ENCODE measurements at regions not wholly inside any gene's neighbourhood (a gene's known extent, or its start where the extent isn't known, plus 50 kb on each side); places are given as distances from the start of the nearest gene placed in this dataset.

DNA sequence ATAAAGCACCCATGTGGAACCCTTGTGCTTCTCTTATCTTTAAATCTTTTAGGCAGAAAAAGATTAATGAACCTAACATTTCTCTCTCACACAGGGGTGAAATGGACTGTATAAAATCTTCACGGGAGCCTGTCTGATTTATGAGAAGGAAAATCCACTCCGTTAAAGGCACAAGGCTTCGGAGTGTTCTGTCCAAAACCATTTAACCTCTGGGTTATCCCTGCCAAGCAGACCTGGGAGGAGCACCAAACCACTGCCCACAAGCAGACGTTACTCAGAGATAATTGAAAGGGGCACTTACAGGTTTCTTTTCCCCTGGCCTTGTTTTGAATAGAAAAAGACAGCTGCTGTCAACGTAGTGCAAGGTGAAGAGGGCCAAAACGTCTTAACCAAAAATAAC, 184.4 kb upstream of the DOK6 start:
- H3K36me3 ChIP-seq = no peaks in the 10 kb centered on the region
- TF ChIP-seq, protein P1, sequence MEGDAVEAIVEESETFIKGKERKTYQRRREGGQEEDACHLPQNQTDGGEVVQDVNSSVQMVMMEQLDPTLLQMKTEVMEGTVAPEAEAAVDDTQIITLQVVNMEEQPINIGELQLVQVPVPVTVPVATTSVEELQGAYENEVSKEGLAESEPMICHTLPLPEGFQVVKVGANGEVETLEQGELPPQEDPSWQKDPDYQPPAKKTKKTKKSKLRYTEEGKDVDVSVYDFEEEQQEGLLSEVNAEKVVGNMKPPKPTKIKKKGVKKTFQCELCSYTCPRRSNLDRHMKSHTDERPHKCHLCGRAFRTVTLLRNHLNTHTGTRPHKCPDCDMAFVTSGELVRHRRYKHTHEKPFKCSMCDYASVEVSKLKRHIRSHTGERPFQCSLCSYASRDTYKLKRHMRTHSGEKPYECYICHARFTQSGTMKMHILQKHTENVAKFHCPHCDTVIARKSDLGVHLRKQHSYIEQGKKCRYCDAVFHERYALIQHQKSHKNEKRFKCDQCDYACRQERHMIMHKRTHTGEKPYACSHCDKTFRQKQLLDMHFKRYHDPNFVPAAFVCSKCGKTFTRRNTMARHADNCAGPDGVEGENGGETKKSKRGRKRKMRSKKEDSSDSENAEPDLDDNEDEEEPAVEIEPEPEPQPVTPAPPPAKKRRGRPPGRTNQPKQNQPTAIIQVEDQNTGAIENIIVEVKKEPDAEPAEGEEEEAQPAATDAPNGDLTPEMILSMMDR (IDR thresholded peaks at IDR 0.05) = no peak
- H3K27ac ChIP-seq = no peak overlapping the region
- no peak for DNase-seq
- intact Hi-C loops (cut with DNase I; ENCODE audit: low total_unique reads) = no loop called here
- no peaks in the 10 kb centered on the region for H3K9me3 ChIP-seq
- H3K4me3 ChIP-seq = no peak overlapping the region
- no peaks in the 10 kb centered on the region for H3K27me3 ChIP-seq
- H3K4me1 ChIP-seq = no peaks in the 10 kb centered on the region

DNA sequence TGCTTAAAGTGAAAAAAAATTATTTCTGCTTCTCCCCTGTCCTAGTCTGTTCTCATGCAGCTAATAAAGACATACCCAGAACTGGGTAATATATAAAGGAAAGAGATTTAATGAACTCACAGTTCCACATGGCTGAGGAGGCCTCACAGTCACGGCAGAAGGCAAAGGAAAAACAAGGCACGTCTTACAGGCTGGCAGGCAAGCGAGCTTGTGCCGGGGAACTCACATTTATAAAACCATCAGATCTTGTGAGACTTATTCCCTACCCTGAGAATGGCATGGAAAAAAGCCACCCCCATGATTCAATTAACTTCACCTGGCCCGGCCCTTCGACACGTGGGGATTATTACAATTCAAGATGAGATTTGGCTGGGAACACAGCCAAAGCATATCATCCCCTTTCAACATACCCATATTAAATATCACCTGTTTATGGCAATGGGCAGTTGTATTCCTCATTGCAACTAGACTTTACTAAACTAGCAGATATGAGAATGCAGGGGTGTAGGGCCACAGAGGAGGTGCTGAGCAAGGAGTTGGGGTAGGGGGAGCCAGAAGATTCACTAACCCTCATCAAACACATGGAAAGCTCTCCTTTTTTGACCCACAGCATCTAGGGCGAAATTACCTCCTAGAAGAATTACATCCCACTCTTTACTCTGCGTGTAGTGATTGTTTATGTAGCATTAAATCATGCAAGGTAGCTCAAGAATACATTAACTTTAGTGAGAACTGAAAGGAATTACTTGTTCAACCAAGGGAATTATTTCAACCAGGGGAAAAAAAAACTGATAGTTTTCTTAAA, 183.3 kb upstream of the DOK6 start:
- intact Hi-C loops (cut with DNase I; ENCODE audit: low total_unique reads) = no loop called here
- Histone ChIP-seq H3K9me3 (no peaks in the 10 kb centered on the region), H3K36me3 (no peaks in the 10 kb centered on the region), H3K4me3 (no peak overlapping the region), H3K27ac (no peak overlapping the region), H3K4me1 (no peaks in the 10 kb centered on the region), H3K27me3 (no peaks in the 10 kb centered on the region)
- TF ChIP-seq, protein P1 (IDR thresholded peaks at IDR 0.05) = no peak
- DNase-seq = no peak

DNA sequence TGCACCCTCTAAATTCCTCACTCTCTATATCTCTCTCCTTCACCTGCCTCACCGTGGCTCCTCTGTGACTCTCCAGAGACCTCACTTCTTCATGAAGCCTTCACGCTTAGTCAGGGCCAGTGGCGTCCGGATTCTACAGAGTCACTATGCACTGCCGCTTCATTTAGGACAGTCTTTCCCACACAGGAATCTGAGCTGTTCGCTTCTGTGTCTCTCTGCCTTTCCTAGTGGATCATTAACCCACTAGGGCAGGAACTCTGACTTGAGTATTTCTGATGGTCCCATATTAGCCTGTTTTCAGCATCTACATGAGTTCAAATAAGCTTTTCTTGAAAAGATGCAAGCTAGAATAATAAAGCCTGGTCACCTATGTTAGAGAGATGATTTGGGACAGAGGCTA, 180.2 kb upstream of the DOK6 start:
- no peaks in the 10 kb centered on the region for H3K9me3 ChIP-seq
- no peaks in the 10 kb centered on the region for H3K36me3 ChIP-seq
- H3K4me1 ChIP-seq = no peaks in the 10 kb centered on the region
- DNase-seq = no peak
- intact Hi-C loops (cut with DNase I; ENCODE audit: low total_unique reads) = no loop called here
- TF ChIP-seq, protein P1 (IDR thresholded peaks at IDR 0.05) = no peak
- H3K4me3 ChIP-seq = no peak overlapping the region
- no peaks in the 10 kb centered on the region for H3K27me3 ChIP-seq
- no peak overlapping the region for H3K27ac ChIP-seq

DNA sequence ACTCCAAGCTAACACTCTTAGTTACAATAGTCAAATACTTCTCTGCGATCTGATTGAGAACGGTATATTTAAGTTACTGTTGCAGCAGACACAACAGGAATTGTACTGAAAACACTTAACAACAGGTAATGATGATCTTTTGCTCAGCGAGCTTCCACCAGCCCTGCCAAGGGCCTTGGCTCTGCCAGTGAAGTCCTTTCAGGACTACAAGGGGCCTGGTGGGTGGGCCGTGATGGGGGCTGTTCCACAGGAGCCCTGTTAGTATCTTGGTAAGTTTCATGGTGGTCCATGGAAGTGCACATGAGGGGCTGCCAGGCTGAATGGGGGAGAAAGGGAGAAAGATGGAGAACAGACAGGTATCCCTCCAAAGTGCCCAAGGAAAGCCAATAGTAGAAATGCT, 178.6 kb upstream of the DOK6 start:
- DNase-seq = no peak
- TF ChIP-seq, protein P1 (IDR thresholded peaks at IDR 0.05) = no peak

DNA sequence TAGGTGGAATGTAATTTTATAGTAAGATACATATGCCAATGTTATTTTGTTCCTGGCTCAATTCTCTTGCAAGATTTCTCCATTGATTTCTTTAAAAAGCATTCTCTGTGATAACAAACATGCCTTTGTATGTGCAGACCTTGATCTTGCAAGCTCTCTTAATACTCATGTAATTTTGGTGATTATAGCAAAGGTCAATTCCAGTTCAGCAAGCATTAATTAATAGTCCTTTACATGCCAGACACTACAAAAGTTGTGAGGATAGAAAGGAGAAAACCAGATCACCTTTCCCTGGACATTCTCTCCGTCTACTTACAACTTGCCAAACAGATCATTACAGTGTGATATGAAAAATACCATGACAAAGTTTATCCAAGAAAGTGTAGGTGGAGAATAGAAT, 173.7 kb upstream of the DOK6 start:
- Histone ChIP-seq H3K27ac (no peak overlapping the region), H3K4me3 (no peak overlapping the region), H3K9me3 (no peaks in the 10 kb centered on the region), H3K4me1 (no peaks in the 10 kb centered on the region), H3K27me3 (no peaks in the 10 kb centered on the region), H3K36me3 (no peaks in the 10 kb centered on the region)
- TF ChIP-seq, protein P1 (IDR thresholded peaks at IDR 0.05) = no peak
- DNase-seq = no peak
- intact Hi-C loops (cut with DNase I; ENCODE audit: low total_unique reads) = no loop called here

More for the DNA sequence above, 178.6 kb upstream of the DOK6 start:
- no peaks in the 10 kb centered on the region for H3K27me3 ChIP-seq
- no peaks in the 10 kb centered on the region for H3K36me3 ChIP-seq
- H3K27ac ChIP-seq = no peak overlapping the region
- no peaks in the 10 kb centered on the region for H3K4me1 ChIP-seq
- intact Hi-C loops (cut with DNase I; ENCODE audit: low total_unique reads) = no loop called here
- no peak overlapping the region for H3K4me3 ChIP-seq
- no peaks in the 10 kb centered on the region for H3K9me3 ChIP-seq

All from tibial artery (tissue), 4 donors.